ENCODE measurements at regions not wholly inside any gene's neighbourhood (a gene's known extent, or its start where the extent isn't known, plus 50 kb on each side); places are given as distances from the start of the nearest gene placed in this dataset.

DNA sequence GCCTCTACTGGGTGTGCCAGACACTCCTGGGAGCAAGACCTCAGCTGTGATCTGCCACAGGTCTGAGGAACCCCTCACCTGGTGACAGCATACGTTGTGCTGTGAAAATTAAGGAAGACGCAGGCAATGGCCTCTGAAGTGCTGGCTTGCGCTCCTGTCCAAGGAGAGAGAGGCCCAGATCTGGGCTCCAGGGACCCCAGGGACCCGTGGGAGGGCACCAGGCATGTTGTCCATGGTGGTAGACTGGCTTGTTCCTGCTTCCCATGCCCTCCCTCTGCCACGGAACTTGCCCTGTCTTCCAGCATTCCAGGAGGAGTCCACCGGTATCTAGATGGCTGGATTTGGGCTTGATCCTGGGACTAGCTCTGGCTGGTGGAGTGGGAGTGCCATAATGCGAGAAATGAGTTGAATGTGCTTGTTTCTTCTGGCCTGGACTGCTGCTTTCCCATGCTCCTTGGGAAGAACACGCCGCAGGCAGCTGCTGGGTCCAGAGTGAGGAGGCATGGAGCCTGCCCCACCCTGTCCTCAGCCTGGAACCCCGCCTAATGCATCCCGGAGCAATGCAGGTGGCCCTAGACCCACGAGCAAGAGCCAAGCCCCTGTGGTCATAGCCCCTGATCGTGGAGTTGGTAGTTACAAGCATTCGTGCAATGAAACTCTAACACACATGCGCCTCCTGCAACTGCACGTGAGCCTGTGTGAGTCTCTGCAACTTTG, 190.2 kb downstream of the TEX29 start:
- Mint-ChIP-seq H3K4me1 (no peaks in the 10 kb centered on the region), H3K4me3 (no peak overlapping the region), H3K27ac (peak overlapping the region in 1 of 7 donors; percentile 37), H3K27me3 (ENCODE audit: low read depth in 3 of 3) (peaks cover 0 to 6% (median 3%) of the 10 kb centered on the region in 3 donors), H3K36me3 (no peaks in the 10 kb centered on the region), H3K9me3 (peaks cover 0 to 4% (median 0%) of the 10 kb centered on the region in 7 donors)
- H3K4me1 ChIP-seq (ENCODE audit: control insufficient read depth in 1 of 2, insufficient read depth in 2 of 2, low read length in 2 of 2): no peaks in the 10 kb centered on the region
- no peaks in the 10 kb centered on the region for H4K20me1 ChIP-seq (ENCODE audit: insufficient read depth, low read length)
- TF ChIP-seq, protein P1, sequence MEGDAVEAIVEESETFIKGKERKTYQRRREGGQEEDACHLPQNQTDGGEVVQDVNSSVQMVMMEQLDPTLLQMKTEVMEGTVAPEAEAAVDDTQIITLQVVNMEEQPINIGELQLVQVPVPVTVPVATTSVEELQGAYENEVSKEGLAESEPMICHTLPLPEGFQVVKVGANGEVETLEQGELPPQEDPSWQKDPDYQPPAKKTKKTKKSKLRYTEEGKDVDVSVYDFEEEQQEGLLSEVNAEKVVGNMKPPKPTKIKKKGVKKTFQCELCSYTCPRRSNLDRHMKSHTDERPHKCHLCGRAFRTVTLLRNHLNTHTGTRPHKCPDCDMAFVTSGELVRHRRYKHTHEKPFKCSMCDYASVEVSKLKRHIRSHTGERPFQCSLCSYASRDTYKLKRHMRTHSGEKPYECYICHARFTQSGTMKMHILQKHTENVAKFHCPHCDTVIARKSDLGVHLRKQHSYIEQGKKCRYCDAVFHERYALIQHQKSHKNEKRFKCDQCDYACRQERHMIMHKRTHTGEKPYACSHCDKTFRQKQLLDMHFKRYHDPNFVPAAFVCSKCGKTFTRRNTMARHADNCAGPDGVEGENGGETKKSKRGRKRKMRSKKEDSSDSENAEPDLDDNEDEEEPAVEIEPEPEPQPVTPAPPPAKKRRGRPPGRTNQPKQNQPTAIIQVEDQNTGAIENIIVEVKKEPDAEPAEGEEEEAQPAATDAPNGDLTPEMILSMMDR (IDR thresholded peaks at IDR 0.05): no peak
- no peaks in the 10 kb centered on the region for H3K27me3 ChIP-seq (ENCODE audit: control insufficient read depth in 2 of 2, insufficient read depth in 2 of 2, low read length in 2 of 2)
- no peaks in the 10 kb centered on the region for H3K36me3 ChIP-seq (replicated peaks in 1 of 2; ENCODE audit: control insufficient read depth in 1 of 2, insufficient read depth in 2 of 2, low read length in 2 of 2)
- DNase-seq: no peak
- H2AFZ ChIP-seq (ENCODE audit: insufficient read depth, low read depth, low read length, poor library complexity, severe bottlenecking): no peak overlapping the region
- no peak overlapping the region for H3K4me3 ChIP-seq (replicated peaks in 1 of 3; ENCODE audit: low read depth in 2 of 3, low read length in 3 of 3)
- H3K9ac ChIP-seq (ENCODE audit: insufficient read depth, low read length, poor library complexity, severe bottlenecking): no peak overlapping the region
- H3K27ac ChIP-seq (ENCODE audit: low read depth in 1 of 2, low read length in 2 of 2): no peak overlapping the region
- WGBS (ENCODE audit: insufficient coverage): 89% methylated on average over 15 of the region's 16 CpGs
- intact Hi-C loops (cut with micrococcal nuclease): no loop called here
- no peaks in the 10 kb centered on the region for H3K79me2 ChIP-seq (ENCODE audit: insufficient read depth, low read length)
- H3K9me3 ChIP-seq (replicated peaks in 1 of 2; ENCODE audit: control insufficient read depth in 1 of 2, insufficient read depth in 1 of 2, low read length in 2 of 2): no peaks in the 10 kb centered on the region
- no peak overlapping the region for H3K4me2 ChIP-seq (replicated peaks; ENCODE audit: extremely low read depth, low read length, poor library complexity, severe bottlenecking)

DNA sequence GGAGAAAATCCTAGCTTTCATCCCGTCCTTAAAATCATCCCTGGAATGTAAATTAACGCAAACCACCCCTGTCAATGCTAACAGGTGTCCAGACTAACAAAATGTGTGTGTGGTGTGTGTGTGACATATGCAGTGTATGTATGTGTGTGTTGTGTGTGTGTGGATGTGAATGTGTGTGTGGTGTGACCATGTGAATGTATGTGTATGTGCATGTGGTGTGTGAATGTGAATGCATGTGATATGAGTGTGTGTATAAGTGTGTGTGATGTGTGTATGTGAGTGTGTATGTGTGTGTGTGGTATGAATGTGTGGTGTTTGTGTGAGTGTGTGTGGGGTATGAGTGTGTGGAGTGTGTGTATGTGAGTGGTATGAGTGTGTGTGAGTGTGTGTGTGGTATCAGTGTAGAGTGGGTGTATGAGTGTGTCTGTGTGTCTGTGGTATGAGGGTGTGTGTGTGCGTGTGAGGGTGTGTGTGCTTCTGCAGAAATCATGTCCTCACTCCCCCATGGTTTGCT, 190.8 kb downstream of the TEX29 start:
- no peaks in the 10 kb centered on the region for H3K79me2 ChIP-seq (ENCODE audit: insufficient read depth, low read length)
- no peaks in the 10 kb centered on the region for H4K20me1 ChIP-seq (ENCODE audit: insufficient read depth, low read length)
- H3K4me1 Mint-ChIP-seq: no peaks in the 10 kb centered on the region
- no peak overlapping the region for H2AFZ ChIP-seq (ENCODE audit: insufficient read depth, low read depth, low read length, poor library complexity, severe bottlenecking)
- H3K27me3 Mint-ChIP-seq (ENCODE audit: low read depth in 3 of 3): peaks cover 0 to 4% (median 3%) of the 10 kb centered on the region in 3 donors
- no peak overlapping the region for H3K4me2 ChIP-seq (replicated peaks; ENCODE audit: extremely low read depth, low read length, poor library complexity, severe bottlenecking)
- H3K4me1 ChIP-seq (ENCODE audit: control insufficient read depth in 1 of 2, insufficient read depth in 2 of 2, low read length in 2 of 2): no peaks in the 10 kb centered on the region
- TF ChIP-seq, protein P1 (IDR thresholded peaks at IDR 0.05): no peak
- intact Hi-C loops (cut with micrococcal nuclease): no loop called here
- H3K9me3 ChIP-seq (replicated peaks in 1 of 2; ENCODE audit: control insufficient read depth in 1 of 2, insufficient read depth in 1 of 2, low read length in 2 of 2): no peaks in the 10 kb centered on the region
- no peaks in the 10 kb centered on the region for H3K36me3 ChIP-seq (replicated peaks in 1 of 2; ENCODE audit: control insufficient read depth in 1 of 2, insufficient read depth in 2 of 2, low read length in 2 of 2)
- H3K9me3 Mint-ChIP-seq: peaks cover 0 to 4% (median 0%) of the 10 kb centered on the region in 7 donors
- no peak overlapping the region for H3K9ac ChIP-seq (ENCODE audit: insufficient read depth, low read length, poor library complexity, severe bottlenecking)
- H3K4me3 Mint-ChIP-seq: no peak overlapping the region
- no peak overlapping the region for H3K27ac Mint-ChIP-seq
- H3K36me3 Mint-ChIP-seq: no peaks in the 10 kb centered on the region
- no peaks in the 10 kb centered on the region for H3K27me3 ChIP-seq (ENCODE audit: control insufficient read depth in 2 of 2, insufficient read depth in 2 of 2, low read length in 2 of 2)
- H3K27ac ChIP-seq (ENCODE audit: low read depth in 1 of 2, low read length in 2 of 2): no peak overlapping the region
- no peak overlapping the region for H3K4me3 ChIP-seq (replicated peaks in 1 of 3; ENCODE audit: low read depth in 2 of 3, low read length in 3 of 3)
- DNase-seq: no peak
- 100% methylated on average over 1 of the region's 3 CpGs for WGBS (ENCODE audit: insufficient coverage)

Measured in CD14-positive monocyte (primary cell).